Fibroblast of the aortic adventitia (primary cell): ENCODE measurements at regions not wholly inside any gene's neighbourhood (a gene's known extent, or its start where the extent isn't known, plus 50 kb on each side); places are given as distances from the start of the nearest gene placed in this dataset.

ENCODE experiments used
- DNase-seq: peaks from one replicate; pipeline ENCODE4 v3.0.0-alpha.2; 2010; ENCODE audit warnings: low read depth
- H3K4me3 ChIP-seq: 2 replicates; pipeline ENCODE4 v1.5.1; 2011; ENCODE audit warnings: low read depth, mild to moderate bottlenecking, control low read depth, low read length, moderate library complexity
- CTCF ChIP-seq: IDR thresholded peaks from 2 replicates; pipeline ENCODE4 v1.5.1; 2011; ENCODE audit warnings: mild to moderate bottlenecking, low read length, control low read depth, inconsistent platforms; ENCODE audit not compliant: insufficient read depth

- no peak for TF ChIP-seq CTCF
- no peak for DNase-seq
- H3K4me3 ChIP-seq = no peak overlapping the region
Measured at GRCh38 chr1:233485809-233486398, 128.0 kb upstream of the KCNK1 start.

GRCh38 chr1:233487408-233487807 lies 126.5 kb upstream of the KCNK1 start:
- no peak for DNase-seq
- TF ChIP-seq CTCF = no peak
- H3K4me3 ChIP-seq = no peak overlapping the region

GRCh38 chr1:233489411-233489810 lies 124.5 kb upstream of the KCNK1 start:
- no peak overlapping the region for H3K4me3 ChIP-seq
- no peak for TF ChIP-seq CTCF

GRCh38 chr1:233490488-233490887 lies 123.4 kb upstream of the KCNK1 start:
- DNase-seq = no peak
- no peak overlapping the region for H3K4me3 ChIP-seq
- no peak for TF ChIP-seq CTCF

More at GRCh38 chr1:233489411-233489810, 124.5 kb upstream of the KCNK1 start:
- no peak for DNase-seq

GRCh38 chr1:233491953-233492620 lies 121.8 kb upstream of the KCNK1 start:
- TF ChIP-seq CTCF = no peak
- DNase-seq = no peak
- H3K4me3 ChIP-seq = no peak overlapping the region

GRCh38 chr1:233496993-233497392 lies 116.9 kb upstream of the KCNK1 start:
- H3K4me3 ChIP-seq = no peak overlapping the region
- TF ChIP-seq CTCF = no peak
- DNase-seq = no peak
